IMR-90 (cell line): ENCODE measurements at regions not wholly inside any gene's neighbourhood (a gene's known extent, or its start where the extent isn't known, plus 50 kb on each side); places are given as distances from the start of the nearest gene placed in this dataset.

Experiments used
- ATAC-seq: fragments of 200-7000 bp; cut with Tn5 transposase; 2 replicates; pipeline ENCODE4 v1.9.1; 2020; ENCODE audit warnings: low read depth, mild to moderate bottlenecking, moderate library complexity
- BruUV-seq: library from RNA; stranded (reverse); fragments of 400-500 nt; replicated peaks from 2 replicates; lab custom pipeline; 2021; lab: Mats Ljungman, UMichigan
- CTCF ChIA-PET: fragments of 300-600 bp; formaldehyde crosslinking; extraction: SDS; loops from one replicate; lab custom pipeline; 2021; ENCODE audit warnings: antibody characterized with exemption; lab: Yijun Ruan, JAX
- POLR2A ChIA-PET: fragments of 300-600 bp; sonication (Branson Sonifier 250); formaldehyde crosslinking; loops from one replicate; lab custom pipeline; 2022; ENCODE audit warnings: antibody characterized with exemption; ENCODE audit not compliant: unreplicated experiment; lab: Charles Lee
- DNase-seq: peaks from one replicate; pipeline ENCODE4 v3.0.0; 2013
- H2AFZ ChIP-seq: replicated peaks from 2 replicates; pipeline ENCODE3; 2013; ENCODE audit warnings: low read length, mild to moderate bottlenecking; ENCODE audit not compliant: poor library complexity
- H2AK5ac ChIP-seq: 2 replicates; pipeline ENCODE4 v1.6.1; 2013; ENCODE audit warnings: low read depth, low read length, inconsistent platforms
- H2AK9ac ChIP-seq: replicated peaks from 2 replicates; pipeline ENCODE3; 2013; ENCODE audit warnings: mild to moderate bottlenecking, low read depth, low read length, moderate library complexity; ENCODE audit not compliant: poor library complexity
- H2BK120ac ChIP-seq: 2 replicates; pipeline ENCODE4 v1.6.1; 2013; ENCODE audit warnings: low read depth, low read length, inconsistent platforms
- H2BK15ac ChIP-seq: 3 replicates; pipeline ENCODE4 v1.6.1; 2013; ENCODE audit warnings: low read depth, low read length, inconsistent platforms
- H2BK20ac ChIP-seq: 2 replicates; pipeline ENCODE4 v1.6.1; 2013; ENCODE audit warnings: low read depth, mild to moderate bottlenecking, inconsistent platforms, low read length, moderate library complexity
- H2BK5ac ChIP-seq: 2 replicates; pipeline ENCODE4 v1.6.1; 2013; ENCODE audit warnings: mild to moderate bottlenecking, low read depth, low read length, inconsistent platforms; ENCODE audit not compliant: poor library complexity, severe bottlenecking
- H3K14ac ChIP-seq: replicated peaks from 2 replicates; pipeline ENCODE4 v1.6.1; 2013; ENCODE audit warnings: low read depth, low read length, inconsistent platforms
- H3K18ac ChIP-seq: 2 replicates; pipeline ENCODE4 v1.6.1; 2013; ENCODE audit warnings: low read depth, low read length, control low read depth
- H3K23ac ChIP-seq: 2 replicates; pipeline ENCODE4 v1.6.1; 2013; ENCODE audit warnings: low read depth, low read length, inconsistent platforms
- H3K27ac ChIP-seq: 2 replicates; pipeline ENCODE4 v1.5.1; 2013; ENCODE audit warnings: mild to moderate bottlenecking, control low read depth, low read length; ENCODE audit not compliant: insufficient read depth
- H3K27me3 ChIP-seq: 2 replicates; pipeline ENCODE4 v1.6.1; 2013; ENCODE audit warnings: low read length; ENCODE audit not compliant: control insufficient read depth, insufficient read depth
- H3K36me3 ChIP-seq: 2 replicates; pipeline ENCODE4 v1.6.1; 2013; ENCODE audit warnings: low read length, mixed read lengths; ENCODE audit not compliant: control insufficient read depth, insufficient read depth
- H3K4ac ChIP-seq: 2 replicates; pipeline ENCODE4 v1.6.1; 2013; ENCODE audit warnings: low read depth, low read length, inconsistent platforms
- H3K4me1 ChIP-seq: 2 replicates; pipeline ENCODE4 v1.6.1; 2013; ENCODE audit warnings: low read length, mixed read lengths; ENCODE audit not compliant: control insufficient read depth, insufficient read depth
- H3K4me2 ChIP-seq: 2 replicates; pipeline ENCODE4 v1.6.1; 2013; ENCODE audit warnings: low read depth, mild to moderate bottlenecking, control low read depth, low read length, moderate library complexity
- H3K4me3 ChIP-seq: 2 replicates; pipeline ENCODE4 v1.5.1; 2013; ENCODE audit warnings: low read depth, mild to moderate bottlenecking, control low read depth, low read length, moderate library complexity; ENCODE audit not compliant: insufficient read depth
- H3K56ac ChIP-seq: 2 replicates; pipeline ENCODE4 v1.6.1; 2013; ENCODE audit warnings: low read length, inconsistent platforms; ENCODE audit not compliant: insufficient read depth; ENCODE audit errors: extremely low read depth
- H3K79me1 ChIP-seq, 2 experiments: 2 replicates each; pipeline ENCODE4 v1.6.1; 2013; ENCODE audit warnings: low read length in 2 of 2, inconsistent platforms in 1 of 2, low read depth in 1 of 2
- H3K9ac ChIP-seq: 2 replicates; pipeline ENCODE4 v1.6.1; 2013; ENCODE audit warnings: low read depth, low read length, control low read depth
- H3K9me1 ChIP-seq: 2 replicates; pipeline ENCODE4 v1.6.1; 2013; ENCODE audit warnings: low read length, inconsistent platforms; ENCODE audit not compliant: insufficient read depth
- H3K9me3 ChIP-seq: 2 replicates; pipeline ENCODE4 v1.6.1; 2013; ENCODE audit warnings: low read length; ENCODE audit not compliant: control insufficient read depth, insufficient read depth
- H4K20me1 ChIP-seq: 2 replicates; pipeline ENCODE4 v1.6.1; 2013; ENCODE audit warnings: low read length, inconsistent platforms; ENCODE audit not compliant: insufficient read depth
- H4K5ac ChIP-seq: 2 replicates; pipeline ENCODE4 v1.6.1; 2013; ENCODE audit warnings: mild to moderate bottlenecking, low read depth, low read length, control low read depth
- H4K8ac ChIP-seq, 2 experiments: 2 replicates each; pipeline ENCODE4 v1.6.1; 2013; ENCODE audit warnings: low read depth in 2 of 2, low read length in 2 of 2, control low read depth in 1 of 2, inconsistent platforms in 1 of 2
- H4K91ac ChIP-seq: 2 replicates; pipeline ENCODE4 v1.6.1; 2013; ENCODE audit warnings: low read depth, low read length, inconsistent platforms; ENCODE audit not compliant: insufficient read depth
- BHLHE40 ChIP-seq: fragments of 150-350 bp; IDR thresholded peaks from 2 replicates; pipeline ENCODE4 v1.6.1; 2016; ENCODE audit warnings: mild to moderate bottlenecking, low read depth, low read length
- CEBPB ChIP-seq: IDR thresholded peaks from 2 replicates; pipeline ENCODE4 v1.6.1; 2012; ENCODE audit warnings: low read depth, low read length, improper control_type of control experiment
- CHD1 ChIP-seq: IDR thresholded peaks from 2 replicates; pipeline ENCODE4 v1.6.1; 2012; ENCODE audit warnings: low read depth, low read length, improper control_type of control experiment
- CTCF ChIP-seq: conservative IDR thresholded peaks from 2 replicates; pipeline ENCODE4 v1.5.1; 2012; ENCODE audit warnings: mild to moderate bottlenecking, low read depth, low read length, improper control_type of control experiment
- ELK1 ChIP-seq: fragments of 150-350 bp; IDR thresholded peaks from 2 replicates; pipeline ENCODE4 v1.6.1; 2016; ENCODE audit warnings: low read depth, mild to moderate bottlenecking, low read length, moderate library complexity, borderline replicate concordance
- FOS ChIP-seq: fragments of 150-350 bp; IDR thresholded peaks from 2 replicates; pipeline ENCODE4 v1.6.1; 2016; ENCODE audit warnings: low read depth, low read length
- MAFK ChIP-seq: IDR thresholded peaks from 2 replicates; pipeline ENCODE4 v1.6.1; 2012; ENCODE audit warnings: low read depth, low read length, improper control_type of control experiment
- MAZ ChIP-seq: IDR thresholded peaks from 2 replicates; pipeline ENCODE4 v1.6.1; 2012; ENCODE audit warnings: low read depth, mild to moderate bottlenecking, low read length, improper control_type of control experiment, moderate library complexity, borderline replicate concordance
- MXI1 ChIP-seq: IDR thresholded peaks from 2 replicates; pipeline ENCODE4 v1.6.1; 2012; ENCODE audit warnings: low read depth, mild to moderate bottlenecking, low read length, moderate library complexity, borderline replicate concordance
- NFE2L2 ChIP-seq: fragments of 150-350 bp; IDR thresholded peaks from 2 replicates; pipeline ENCODE4 v1.6.1; 2016; ENCODE audit warnings: low read depth, mild to moderate bottlenecking, low read length
- RAD21 ChIP-seq: IDR thresholded peaks from 2 replicates; pipeline ENCODE4 v1.6.1; 2012; ENCODE audit warnings: low read length, improper control_type of control experiment
- RCOR1 ChIP-seq: IDR thresholded peaks from 2 replicates; pipeline ENCODE4 v1.6.1; 2012; ENCODE audit warnings: mild to moderate bottlenecking, low read length, improper control_type of control experiment; ENCODE audit not compliant: insufficient replicate concordance
- RFX5 ChIP-seq: IDR thresholded peaks from 2 replicates; pipeline ENCODE4 v1.8.0; 2012; ENCODE audit warnings: low read depth, mild to moderate bottlenecking, low read length, moderate library complexity
- SMC3 ChIP-seq: fragments of 150-350 bp; IDR thresholded peaks from 2 replicates; pipeline ENCODE4 v1.6.1; 2016; ENCODE audit warnings: low read depth, mild to moderate bottlenecking, antibody characterized with exemption, low read length, moderate library complexity
- USF2 ChIP-seq: fragments of 150-350 bp; IDR thresholded peaks from 2 replicates; pipeline ENCODE4 v1.6.1; 2017; ENCODE audit warnings: mild to moderate bottlenecking, antibody characterized with exemption, low read length, low read depth
- WGBS, 2 experiments: methylation state at CpG; one replicate each; pipeline versions ENCODE4 v1.1.5 to v1.1.7; 2013; ENCODE audit warnings: missing lambda C conversion rate in 2 of 2; ENCODE audit not compliant: insufficient read length in 1 of 2; ENCODE audit errors: extremely low coverage in 2 of 2; 5-methylcytosine and 5-hydroxymethylcytosine counted together
- dilution Hi-C: fragments of 300-500 bp; cut with HindIII; formaldehyde crosslinking; loops from one replicate; pipeline ENCODE4 v1.14.3; 2018; ENCODE audit warnings: low sequenced_read_pairs; ENCODE audit not compliant: unreplicated experiment
- in situ Hi-C: fragments of 300-500 bp; cut with MboI; formaldehyde crosslinking; loops from 3 replicates; pipeline ENCODE4 v1.14.3; 2019; ENCODE audit warnings: low sequenced_read_pairs, inconsistent platforms, mixed read lengths
- intact Hi-C: fragments of 100-400 bp; cut with micrococcal nuclease; formaldehyde crosslinking; loops from 2 replicates; pipeline ENCODE4 v1.10.0; 2022

GRCh38 chr13:86491121-86491520 is 691.9 kb upstream of the SLITRK6 start:
- no peak for DNase-seq
- intact Hi-C loops: no loop called here
- ChIA-PET CTCF (no interaction called here), POLR2A (no interaction called here)
- Histone ChIP-seq H2AFZ (no peak overlapping the region), H4K5ac (no peak overlapping the region), H3K23ac (no peak overlapping the region), H3K4me2 (no peak overlapping the region), H3K9me3 (no peaks in the 10 kb centered on the region), H3K9me1 (no peaks in the 10 kb centered on the region), H2BK5ac (no peak overlapping the region), H3K18ac (no peak overlapping the region), H4K8ac (no peak overlapping the region), H3K27me3 (no peaks in the 10 kb centered on the region), H3K14ac (no peak overlapping the region), H2AK9ac (no peak overlapping the region), H2BK15ac (no peak overlapping the region), H3K9ac (no peak overlapping the region), H4K20me1 (no peaks in the 10 kb centered on the region), H2BK20ac (no peak overlapping the region), H2AK5ac (no peak overlapping the region), H2BK120ac (no peak overlapping the region), H3K56ac (no peak overlapping the region), H4K91ac (no peak overlapping the region), H3K79me1 (no peaks in the 10 kb centered on the region), H3K4ac (no peak overlapping the region), H3K27ac (no peak overlapping the region), H3K36me3 (no peaks in the 10 kb centered on the region), H3K4me3 (no peak overlapping the region), H3K4me1 (no peaks in the 10 kb centered on the region)
- no peak for ATAC-seq
- no CpG with 5 or more reads among the region's 1 CpG for WGBS, 2 experiments
- dilution Hi-C loops: no loop called here
- TF ChIP-seq USF2: no peak
- TF ChIP-seq RAD21: no peak
- TF ChIP-seq SMC3: no peak
- no peak for TF ChIP-seq BHLHE40
- TF ChIP-seq NFE2L2: no peak
- no peak for TF ChIP-seq CHD1
- no peak for TF ChIP-seq FOS
- TF ChIP-seq ELK1: no peak
- TF ChIP-seq CTCF: no peak
- no peak for TF ChIP-seq MAFK
- no peak for TF ChIP-seq MAZ
- TF ChIP-seq CEBPB: no peak
- TF ChIP-seq MXI1: no peak
- no peak for TF ChIP-seq RCOR1
- no peak for TF ChIP-seq RFX5
- BruUV-seq: no TSS peak
- in situ Hi-C loops: no loop called here
